ENCODE measurements at regions not wholly inside any gene's neighbourhood (a gene's known extent, or its start where the extent isn't known, plus 50 kb on each side); places are given as distances from the start of the nearest gene placed in this dataset.

- TF ChIP-seq CTCF (IDR thresholded peaks at IDR 0.05) (no peak), SIN3A (IDR thresholded peaks at IDR 0.05; ENCODE audit: borderline replicate concordance, insufficient read depth, low read depth, low read length) (no peak)
These were observed 364.1 kb downstream of the GJA1 start for GRCh38 chr6:121799574-121799973.

Data from Panc1 (cell line).